Loucy (cell line): ENCODE measurements at regions not wholly inside any gene's neighbourhood (a gene's known extent, or its start where the extent isn't known, plus 50 kb on each side); places are given as distances from the start of the nearest gene placed in this dataset.
"Not testable (repeated sequence)": the region's sequence is repeated elsewhere in the genome, so short reads cannot be mapped to it uniquely, and the experiment has no call there.

Experiments used
- H2AFZ ChIP-seq: fragments of 200-600 bp; sonication (generic); 2 replicates; pipeline ENCODE4 v1.6.0; 2016; ENCODE audit warnings: antibody characterized with exemption, mild to moderate bottlenecking, low read length, moderate library complexity
- H3F3A ChIP-seq: fragments of 200-600 bp; 2 replicates; pipeline ENCODE4 v1.6.0; 2016; ENCODE audit warnings: antibody characterized with exemption, low read depth, mild to moderate bottlenecking
- H3K27me3 ChIP-seq: fragments of 200-600 bp; sonication (generic); 2 replicates; pipeline ENCODE4 v1.6.1; 2014; ENCODE audit warnings: low read length, mild to moderate bottlenecking; ENCODE audit not compliant: insufficient read depth, poor library complexity, severe bottlenecking
- H3K36me3 ChIP-seq: fragments of 200-600 bp; sonication (generic); 2 replicates; pipeline ENCODE4 v1.6.1; 2016; ENCODE audit warnings: low read length; ENCODE audit not compliant: insufficient read depth
- H3K4me1 ChIP-seq: fragments of 200-600 bp; sonication (generic); 2 replicates; pipeline ENCODE4 v1.5.1; 2014; ENCODE audit warnings: low read length, mild to moderate bottlenecking; ENCODE audit not compliant: insufficient read depth, poor library complexity, severe bottlenecking
- H3K4me2 ChIP-seq: fragments of 200-600 bp; sonication (generic); 2 replicates; pipeline ENCODE4 v1.6.0; 2014; ENCODE audit warnings: antibody characterized with exemption, low read length, low read depth, mild to moderate bottlenecking; ENCODE audit not compliant: poor library complexity, severe bottlenecking
- H3K4me3 ChIP-seq: fragments of 200-600 bp; sonication (generic); 2 replicates; pipeline ENCODE4 v1.5.1; 2014; ENCODE audit warnings: low read length, mild to moderate bottlenecking, mixed read lengths; ENCODE audit not compliant: poor library complexity, severe bottlenecking
- H3K79me2 ChIP-seq: fragments of 200-600 bp; sonication (generic); 2 replicates; pipeline ENCODE4 v1.6.1; 2014; ENCODE audit warnings: low read length; ENCODE audit not compliant: insufficient read depth
- H3K9ac ChIP-seq: fragments of 200-600 bp; sonication (generic); 2 replicates; pipeline ENCODE4 v1.6.0; 2014; ENCODE audit warnings: mild to moderate bottlenecking, low read depth, low read length, moderate library complexity; ENCODE audit not compliant: poor library complexity, severe bottlenecking
- H3K9me2 ChIP-seq: fragments of 200-600 bp; sonication (generic); replicated peaks from 2 replicates; pipeline ENCODE4 v1.6.1; 2016; ENCODE audit warnings: low read depth, low read length, mixed read lengths
- H3K9me3 ChIP-seq: fragments of 200-600 bp; sonication (generic); 2 replicates; pipeline ENCODE4 v1.6.1; 2014; ENCODE audit warnings: mild to moderate bottlenecking, antibody characterized with exemption, low read length, low read depth; ENCODE audit not compliant: insufficient read depth
- H4K20me1 ChIP-seq: fragments of 200-600 bp; sonication (generic); 2 replicates; pipeline ENCODE4 v1.6.0; 2014; ENCODE audit warnings: antibody characterized with exemption, low read length, mild to moderate bottlenecking; ENCODE audit not compliant: insufficient read depth, poor library complexity, severe bottlenecking
- EZH2phosphoT487 ChIP-seq: fragments of 200-600 bp; IDR thresholded peaks from 2 replicates; pipeline ENCODE4 v1.6.1; 2018; ENCODE audit warnings: antibody characterized with exemption, mild to moderate bottlenecking, moderate library complexity, borderline replicate concordance
- TF ChIP-seq, protein P1 (sequence below): fragments of 200-600 bp; sonication (generic); conservative IDR thresholded peaks from 2 replicates; pipeline ENCODE4 v1.5.1; 2014; ENCODE audit warnings: mild to moderate bottlenecking, antibody characterized with exemption, low read length

- H3K4me2 ChIP-seq: no peak overlapping the region
- no peak overlapping the region for H3K9ac ChIP-seq
- H3K79me2 ChIP-seq: no peaks in the 10 kb centered on the region
- H3K4me1 ChIP-seq: peaks cover 29% of the 10 kb centered on the region
- TF ChIP-seq, protein P1, sequence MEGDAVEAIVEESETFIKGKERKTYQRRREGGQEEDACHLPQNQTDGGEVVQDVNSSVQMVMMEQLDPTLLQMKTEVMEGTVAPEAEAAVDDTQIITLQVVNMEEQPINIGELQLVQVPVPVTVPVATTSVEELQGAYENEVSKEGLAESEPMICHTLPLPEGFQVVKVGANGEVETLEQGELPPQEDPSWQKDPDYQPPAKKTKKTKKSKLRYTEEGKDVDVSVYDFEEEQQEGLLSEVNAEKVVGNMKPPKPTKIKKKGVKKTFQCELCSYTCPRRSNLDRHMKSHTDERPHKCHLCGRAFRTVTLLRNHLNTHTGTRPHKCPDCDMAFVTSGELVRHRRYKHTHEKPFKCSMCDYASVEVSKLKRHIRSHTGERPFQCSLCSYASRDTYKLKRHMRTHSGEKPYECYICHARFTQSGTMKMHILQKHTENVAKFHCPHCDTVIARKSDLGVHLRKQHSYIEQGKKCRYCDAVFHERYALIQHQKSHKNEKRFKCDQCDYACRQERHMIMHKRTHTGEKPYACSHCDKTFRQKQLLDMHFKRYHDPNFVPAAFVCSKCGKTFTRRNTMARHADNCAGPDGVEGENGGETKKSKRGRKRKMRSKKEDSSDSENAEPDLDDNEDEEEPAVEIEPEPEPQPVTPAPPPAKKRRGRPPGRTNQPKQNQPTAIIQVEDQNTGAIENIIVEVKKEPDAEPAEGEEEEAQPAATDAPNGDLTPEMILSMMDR: no peak
- no peak for TF ChIP-seq EZH2phosphoT487
- H4K20me1 ChIP-seq: no peaks in the 10 kb centered on the region
- H3K9me2 ChIP-seq: no peaks in the 10 kb centered on the region
- no peak overlapping the region for H3K4me3 ChIP-seq
- no peaks in the 10 kb centered on the region for H3F3A ChIP-seq
- H3K27me3 ChIP-seq: no peaks in the 10 kb centered on the region
- no peaks in the 10 kb centered on the region for H3K9me3 ChIP-seq
- no peaks in the 10 kb centered on the region for H3K36me3 ChIP-seq
- peak overlapping the region; percentile 4; the same call in 1 of the 2 replicates for H2AFZ ChIP-seq
Observed at GRCh38 chr9:105121861-105122430, 122.5 kb upstream of the SLC44A1 start.

DNA sequence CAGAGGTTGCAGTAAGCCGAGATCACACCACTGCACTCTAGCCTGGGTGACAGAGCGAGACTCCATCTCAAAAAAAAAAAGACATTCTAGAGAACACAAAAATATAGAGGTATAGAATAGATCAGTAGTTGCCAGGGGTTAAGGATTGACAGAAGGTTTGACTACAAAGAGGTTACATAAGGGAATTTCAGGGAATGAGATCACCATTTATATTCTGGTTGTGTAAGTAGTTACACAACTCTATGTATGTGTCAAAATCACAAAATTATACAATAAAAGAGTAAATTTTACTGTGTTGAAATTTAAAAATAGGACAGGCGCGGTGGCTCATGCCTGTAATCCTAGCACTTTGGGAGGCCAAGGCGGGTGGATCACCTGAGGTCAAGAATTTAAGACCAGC lies 119.9 kb upstream of the SLC44A1 start:
- H3K4me3 ChIP-seq, H3F3A ChIP-seq, H3K4me2 ChIP-seq, H3K9me2 ChIP-seq, H4K20me1 ChIP-seq, H3K36me3 ChIP-seq, H3K79me2 ChIP-seq, H2AFZ ChIP-seq, H3K9me3 ChIP-seq, H3K27me3 ChIP-seq, H3K9ac ChIP-seq: not testable (repeated sequence)
- H3K4me1 ChIP-seq: peaks cover 41% of the 10 kb centered on the region

DNA sequence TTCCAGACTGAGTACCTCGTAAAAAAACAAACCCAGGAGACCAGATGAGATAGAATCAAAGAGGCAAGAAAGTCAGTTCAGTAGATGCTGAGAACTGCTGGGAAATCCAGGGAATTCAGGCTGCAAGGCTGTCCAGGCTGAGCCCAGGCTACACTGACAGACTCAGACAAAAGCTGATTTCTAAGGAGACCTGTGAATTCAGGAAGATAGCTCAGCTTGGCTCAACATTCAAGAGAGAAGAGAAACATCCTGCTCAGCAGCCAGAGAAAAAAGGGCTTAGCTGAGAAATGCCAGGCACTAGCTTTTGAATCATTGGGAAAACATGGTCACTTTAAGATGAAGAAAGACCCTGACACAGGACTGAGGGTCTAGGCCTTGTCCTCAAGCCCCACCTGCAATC lies 118.2 kb upstream of the SLC44A1 start:
- Histone ChIP-seq H3K27me3 (no peaks in the 10 kb centered on the region), H3K79me2 (no peaks in the 10 kb centered on the region), H3K9me3 (no peaks in the 10 kb centered on the region), H3K9ac (no peak overlapping the region), H3F3A (peaks cover 3% of the 10 kb centered on the region; the same call in 1 of the 2 replicates), H3K4me3 (no peak overlapping the region), H3K4me2 (peak overlapping the region; percentile 28), H2AFZ (no peak overlapping the region; the same call in 1 of the 2 replicates), H3K4me1 (peaks cover 44% of the 10 kb centered on the region), H4K20me1 (no peaks in the 10 kb centered on the region), H3K9me2 (no peaks in the 10 kb centered on the region), H3K36me3 (no peaks in the 10 kb centered on the region)
- TF ChIP-seq, protein P1: no peak
- TF ChIP-seq EZH2phosphoT487: no peak

DNA sequence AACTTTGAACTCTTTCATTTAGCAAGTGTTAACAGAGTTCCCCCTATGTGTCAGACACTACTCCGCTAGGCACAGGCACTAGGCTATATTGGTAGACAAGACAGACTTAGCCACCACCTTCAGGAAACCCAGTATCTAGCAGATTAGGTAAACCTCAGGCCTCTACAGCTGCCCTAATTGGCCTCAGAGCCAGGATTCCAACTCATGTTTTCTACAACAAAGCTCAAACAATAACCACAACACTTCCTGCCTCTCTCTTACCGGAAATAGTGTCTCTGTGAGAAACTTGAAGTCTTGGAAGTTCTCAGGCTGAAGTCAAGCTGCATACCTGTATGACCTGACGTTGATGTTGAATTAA lies 116.6 kb upstream of the SLC44A1 start:
- Histone ChIP-seq H3K9me2 (no peaks in the 10 kb centered on the region), H3K4me1 (peaks cover 37% of the 10 kb centered on the region), H3F3A (peaks cover 3% of the 10 kb centered on the region; the same call in 1 of the 2 replicates), H3K36me3 (no peaks in the 10 kb centered on the region), H2AFZ (no peak overlapping the region), H3K79me2 (no peaks in the 10 kb centered on the region), H4K20me1 (no peaks in the 10 kb centered on the region), H3K4me3 (peak overlapping the region; percentile 40), H3K9ac (no peak overlapping the region), H3K9me3 (no peaks in the 10 kb centered on the region), H3K4me2 (peak overlapping the region; percentile 61), H3K27me3 (no peaks in the 10 kb centered on the region)
- TF ChIP-seq, protein P1: peak; percentile 38
- TF ChIP-seq EZH2phosphoT487: peak; percentile 66; the same call in 1 of the 2 replicates
